ENCODE measurements at regions not wholly inside any gene's neighbourhood (a gene's known extent, or its start where the extent isn't known, plus 50 kb on each side); places are given as distances from the start of the nearest gene placed in this dataset.
"Not testable (repeated sequence)": the region's sequence is repeated elsewhere in the genome, so short reads cannot be mapped to it uniquely, and the experiment has no call there.

GRCh38 chr9:96156171-96156974 lies 145.6 kb downstream of the HSD17B3 start:
- no peak for DNase-seq (ENCODE audit: low read depth in 2 of 2)

- no peak for DNase-seq (ENCODE audit: low read depth in 2 of 2)
These were observed 147.9 kb downstream of the HSD17B3 start for GRCh38 chr9:96154081-96154480.

GRCh38 chr9:96152550-96152949 lies 149.4 kb downstream of the HSD17B3 start:
- no peak for DNase-seq (ENCODE audit: low read depth in 2 of 2)

- peak; percentile 27 to 47 for DNase-seq (ENCODE audit: low read depth in 2 of 2)
These were observed 151.4 kb downstream of the HSD17B3 start for GRCh38 chr9:96150324-96151227.

- no peak for DNase-seq (ENCODE audit: low read depth in 2 of 2)
These were observed 152.3 kb downstream of the HSD17B3 start for GRCh38 chr9:96149533-96150280.

GRCh38 chr9:96148634-96149532 lies 153.1 kb downstream of the HSD17B3 start:
- DNase-seq (ENCODE audit: low read depth in 2 of 2): no peak

- DNase-seq (ENCODE audit: low read depth in 2 of 2): not testable (repeated sequence)
These were observed 154.9 kb downstream of the HSD17B3 start for GRCh38 chr9:96147029-96147428.

GRCh38 chr9:96141666-96142065 lies 160.3 kb downstream of the HSD17B3 start:
- no peak for DNase-seq (ENCODE audit: low read depth in 2 of 2)

GRCh38 chr9:96141128-96141474 lies 160.9 kb downstream of the HSD17B3 start:
- DNase-seq (ENCODE audit: low read depth in 2 of 2): no peak

- DNase-seq (ENCODE audit: low read depth in 2 of 2): no peak
These were observed 161.5 kb downstream of the HSD17B3 start for GRCh38 chr9:96140296-96141127.

- DNase-seq (ENCODE audit: low read depth in 2 of 2): no peak
These were observed 162.2 kb downstream of the HSD17B3 start for GRCh38 chr9:96139592-96140295.

GRCh38 chr9:96138616-96139015 lies 163.4 kb downstream of the HSD17B3 start:
- DNase-seq (ENCODE audit: low read depth in 2 of 2): no peak

GRCh38 chr9:96137671-96138429 lies 164.1 kb downstream of the HSD17B3 start:
- DNase-seq (ENCODE audit: low read depth in 2 of 2): no peak

- no peak for DNase-seq (ENCODE audit: low read depth in 2 of 2)
These were observed 164.8 kb downstream of the HSD17B3 start for GRCh38 chr9:96136992-96137670.

GRCh38 chr9:96135753-96136290 lies 166.2 kb downstream of the HSD17B3 start:
- no peak for DNase-seq (ENCODE audit: low read depth in 2 of 2)

GRCh38 chr9:96135076-96135752 lies 166.8 kb downstream of the HSD17B3 start:
- DNase-seq (ENCODE audit: low read depth in 2 of 2): no peak

GRCh38 chr9:96133321-96134021 lies 168.5 kb downstream of the HSD17B3 start:
- no peak for DNase-seq (ENCODE audit: low read depth in 2 of 2)
